Activated naive CD4-positive, alpha-beta T cell (primary cell): ENCODE measurements at regions not wholly inside any gene's neighbourhood (a gene's known extent, or its start where the extent isn't known, plus 50 kb on each side); places are given as distances from the start of the nearest gene placed in this dataset.

Source experiments
- DNase-seq, 4 experiments: peaks; one replicate each; lab custom pipeline; 2025; lab: John Stamatoyannopoulos, UW

- DNase-seq: no peak
Measured at GRCh38 chr3:124409650-124410275, 320.5 kb upstream of the UMPS start.

- DNase-seq: no peak
Measured at GRCh38 chr3:124410471-124410870, 319.8 kb upstream of the UMPS start.

- no peak for DNase-seq
Measured at GRCh38 chr3:124411728-124412127, 318.5 kb upstream of the UMPS start.

DNA sequence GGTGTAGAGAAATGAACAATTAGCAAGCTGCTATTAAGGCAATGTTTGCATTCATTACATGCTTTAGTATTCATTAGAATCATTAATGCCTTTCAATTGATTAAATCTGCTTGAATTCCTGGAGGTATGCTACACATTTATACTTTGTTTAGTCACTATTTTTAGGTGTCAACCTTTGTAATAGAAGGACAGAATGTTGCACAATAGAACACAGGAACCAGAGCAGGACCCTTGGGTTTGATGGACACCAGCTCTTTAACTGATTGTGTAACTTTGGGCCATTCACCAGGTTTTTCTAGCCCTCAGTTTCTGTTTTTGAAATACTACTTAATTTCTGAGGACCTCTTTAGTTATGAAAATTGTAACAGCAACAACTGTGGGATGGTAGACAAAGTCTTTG, 317.6 kb upstream of the UMPS start:
- DNase-seq: no peak

DNA sequence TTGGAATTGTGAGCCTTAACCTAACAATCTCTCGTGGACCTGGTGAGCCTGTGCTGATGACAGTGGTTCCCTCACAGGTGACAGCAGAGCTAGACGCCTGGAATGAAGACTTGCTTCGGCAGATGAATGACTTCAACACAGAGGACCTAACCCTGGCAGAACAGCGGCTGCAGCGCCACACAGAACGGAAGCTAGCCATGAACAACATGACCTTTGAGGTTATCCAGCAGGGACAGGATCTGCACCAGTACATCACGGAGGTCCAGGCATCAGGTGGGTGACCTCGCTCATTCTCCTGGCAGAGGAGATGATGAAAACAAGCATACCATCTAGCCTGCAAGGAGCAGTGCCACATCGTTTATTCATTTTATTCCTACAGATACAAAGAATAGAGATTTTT, 316.9 kb upstream of the UMPS start:
- no peak for DNase-seq

GRCh38 chr3:124413989-124414598, 316.2 kb upstream of the UMPS start:
- DNase-seq: no peak

DNA sequence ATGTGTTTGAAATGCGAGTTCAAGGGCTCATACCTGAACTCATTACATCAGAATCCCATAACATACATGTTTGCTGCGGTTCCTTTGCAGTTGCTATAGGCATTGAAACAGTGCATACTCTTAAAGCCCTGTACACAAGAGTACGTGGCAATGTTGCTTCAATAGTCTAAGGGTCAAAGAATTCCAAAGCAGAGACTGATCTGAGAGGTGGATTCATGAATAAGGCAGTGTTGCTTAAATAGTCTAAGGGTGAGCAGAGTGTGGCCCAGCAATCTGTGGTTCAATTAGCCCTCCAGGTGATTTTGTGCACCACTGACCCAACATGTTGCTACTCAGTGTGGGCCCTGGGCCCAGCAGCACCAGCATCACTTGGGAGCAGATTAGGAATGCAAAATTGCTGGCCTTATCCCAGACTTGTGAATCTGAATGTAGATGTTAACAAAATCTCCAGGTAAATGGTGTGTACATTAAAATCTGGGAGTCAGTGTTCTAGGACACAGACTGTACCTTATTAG, 314.7 kb upstream of the UMPS start:
- DNase-seq: no peak

- DNase-seq: no peak
Measured at GRCh38 chr3:124419303-124419702, 310.9 kb upstream of the UMPS start.

GRCh38 chr3:124420392-124420791, 309.9 kb upstream of the UMPS start:
- DNase-seq: no peak

GRCh38 chr3:124422805-124423204, 307.4 kb upstream of the UMPS start:
- DNase-seq: no peak

DNA sequence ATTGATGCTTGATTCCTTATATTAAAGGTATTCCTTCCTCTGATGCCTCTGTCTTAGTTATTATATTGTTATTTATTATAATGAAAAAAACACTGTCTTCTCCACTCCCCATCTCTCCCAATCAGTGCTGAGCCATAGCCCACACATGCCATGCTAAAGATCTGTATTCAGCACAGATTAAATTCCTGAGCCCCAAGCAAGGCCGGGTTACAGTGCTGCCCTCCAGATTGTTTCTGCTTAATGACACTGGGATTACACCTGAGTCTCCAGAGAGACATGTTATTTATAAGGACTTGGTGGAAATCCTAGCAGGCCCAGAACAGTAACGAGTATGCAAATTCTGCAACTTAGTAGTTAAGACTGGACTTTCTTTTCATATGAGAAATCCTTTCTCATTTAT, 305.9 kb upstream of the UMPS start:
- no peak for DNase-seq

GRCh38 chr3:124425972-124426371, 304.3 kb upstream of the UMPS start:
- DNase-seq: no peak

- DNase-seq: no peak
Measured at GRCh38 chr3:124428372-124429128, 301.7 kb upstream of the UMPS start.

DNA sequence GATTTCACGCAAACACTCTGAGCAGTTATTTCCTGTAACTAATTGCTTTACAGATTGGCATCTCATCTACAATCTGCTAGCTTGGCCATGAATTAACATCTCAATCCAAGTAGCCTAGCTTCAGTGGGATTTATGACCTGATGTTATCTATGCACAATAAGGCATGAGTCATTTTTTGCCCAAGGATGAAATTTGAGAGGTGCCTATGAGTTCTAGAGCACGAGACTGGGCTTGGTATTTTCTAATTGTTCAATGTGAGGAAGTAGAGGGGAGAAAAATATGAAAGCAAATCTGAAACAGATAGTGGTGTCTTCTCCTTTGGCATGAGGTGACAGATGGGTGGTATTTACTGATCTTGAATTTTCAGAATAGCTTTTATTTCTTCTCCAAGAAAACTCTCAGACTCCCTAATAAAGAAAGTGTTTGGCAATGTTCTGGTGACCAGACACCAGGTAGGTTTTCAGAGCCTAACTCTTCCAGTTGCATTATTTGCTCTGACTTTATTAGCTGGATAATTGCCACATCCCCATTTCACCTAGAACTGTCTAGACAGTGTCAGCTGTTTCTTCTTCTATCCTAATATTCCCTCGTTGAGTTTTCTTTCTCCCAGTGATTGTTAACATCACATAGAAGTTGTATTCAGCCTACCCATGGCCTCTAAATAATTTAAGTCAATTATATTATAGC, 301.0 kb upstream of the UMPS start:
- no peak for DNase-seq

DNA sequence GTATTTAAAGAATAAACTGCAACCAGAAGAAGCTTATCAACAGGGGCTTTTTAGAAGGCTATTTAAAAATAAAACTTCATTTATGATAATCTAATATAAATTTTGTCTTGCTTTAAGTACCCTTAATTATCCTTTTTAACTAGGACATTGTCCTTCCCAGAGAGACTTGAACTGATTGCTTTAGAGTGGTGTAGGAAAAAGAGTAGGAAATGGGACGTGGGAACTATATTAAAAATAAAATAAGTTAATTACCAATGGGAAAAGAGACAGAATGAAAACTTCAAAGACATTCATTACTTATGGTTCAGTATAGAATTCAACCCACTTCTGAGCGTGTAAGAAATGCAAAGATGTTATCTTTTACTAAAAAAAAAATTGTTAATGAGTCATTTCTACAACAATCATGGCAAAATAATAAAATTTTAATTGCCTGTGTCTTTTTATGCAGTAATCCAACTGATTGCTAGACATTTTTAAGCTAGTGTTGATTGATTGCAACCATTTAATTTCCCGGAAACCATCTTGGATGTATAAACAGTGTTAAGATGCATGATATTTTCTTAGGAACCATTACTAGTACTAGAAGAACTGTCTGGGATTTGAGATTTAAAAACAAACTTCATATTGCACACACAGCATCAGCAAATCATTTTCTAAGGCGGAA, 298.8 kb upstream of the UMPS start:
- DNase-seq: no peak

DNA sequence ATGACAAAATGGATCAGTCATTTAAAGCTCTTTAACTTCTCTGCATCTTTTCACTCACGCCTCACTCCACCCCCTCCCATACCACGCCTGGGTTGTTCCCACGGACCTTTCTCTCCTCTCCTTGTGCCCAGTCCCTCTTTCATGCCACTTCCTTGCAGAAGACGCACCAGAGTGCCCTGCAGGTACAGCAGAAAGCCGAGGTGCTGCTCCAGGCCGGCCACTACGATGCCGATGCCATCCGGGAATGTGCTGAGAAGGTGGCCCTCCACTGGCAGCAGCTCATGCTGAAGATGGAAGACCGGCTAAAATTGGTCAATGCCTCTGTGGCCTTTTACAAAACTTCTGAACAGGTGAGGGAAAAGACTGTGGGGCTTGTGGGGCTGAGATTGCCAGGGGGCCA, 296.1 kb upstream of the UMPS start:
- no peak for DNase-seq

DNA sequence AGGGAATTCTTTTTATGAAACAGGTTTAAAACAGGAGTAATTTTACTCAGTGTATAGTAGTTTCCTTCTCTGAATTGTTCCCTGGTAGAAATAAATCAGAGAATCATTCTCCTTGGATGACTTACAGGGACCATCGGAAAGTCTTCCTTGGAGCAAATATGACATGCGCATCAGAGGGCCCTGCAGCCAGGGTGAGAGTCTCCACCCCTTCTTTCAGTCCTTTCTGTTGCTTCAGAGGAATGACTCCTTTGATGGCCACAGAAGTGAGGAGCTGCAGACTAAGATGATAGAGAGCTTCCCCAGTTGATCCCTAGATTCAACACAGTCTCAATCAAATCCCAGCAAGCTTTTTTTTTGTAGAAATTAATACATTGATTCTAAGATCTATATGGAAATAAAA, 294.8 kb upstream of the UMPS start:
- DNase-seq: no peak

GRCh38 chr3:124438813-124439212, 291.4 kb upstream of the UMPS start:
- DNase-seq: no peak

- DNase-seq: no peak
Measured at GRCh38 chr3:124439603-124440002, 290.6 kb upstream of the UMPS start.

DNA sequence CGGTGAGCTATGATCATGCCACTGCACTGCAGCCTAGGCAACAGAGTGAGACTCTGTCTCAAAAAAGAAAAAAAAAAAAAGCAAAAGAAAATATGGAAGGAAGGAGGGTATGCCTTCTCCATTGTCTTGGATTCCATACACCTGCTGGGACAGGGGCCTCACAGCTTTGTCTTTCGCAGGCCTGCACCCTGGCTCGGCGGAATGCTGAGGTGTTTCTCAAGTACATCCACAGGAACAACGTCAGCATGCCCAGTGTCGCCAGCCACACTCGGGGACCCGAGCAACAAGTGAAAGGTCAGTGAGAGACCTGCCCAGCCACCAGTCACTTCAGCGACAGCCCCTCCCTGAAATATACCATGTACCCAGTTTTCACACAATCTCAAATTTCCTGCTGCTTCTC, 288.5 kb upstream of the UMPS start:
- DNase-seq: no peak

DNA sequence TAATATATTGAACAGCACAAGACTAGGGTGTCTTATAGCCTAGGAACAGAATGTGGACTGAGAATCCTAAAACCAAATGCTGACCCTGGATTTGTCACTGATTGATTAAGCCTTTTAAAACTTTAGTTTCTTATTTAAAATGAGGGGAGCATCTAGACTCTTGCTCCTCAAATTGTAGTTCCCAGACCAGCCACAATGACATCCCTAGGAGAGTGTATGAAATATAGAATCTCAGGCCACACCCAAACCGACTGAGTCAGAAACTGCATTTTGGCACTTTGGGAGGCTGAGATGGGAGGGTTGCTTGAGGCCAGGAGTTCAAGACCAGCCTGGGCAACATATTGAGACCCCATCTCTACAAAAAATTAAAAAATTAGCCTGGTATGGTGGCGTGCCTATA, 287.8 kb upstream of the UMPS start:
- DNase-seq: no peak

GRCh38 chr3:124443446-124443845, 286.8 kb upstream of the UMPS start:
- no peak for DNase-seq
